Endodermal cell (in vitro differentiated cells): ENCODE measurements at regions not wholly inside any gene's neighbourhood (a gene's known extent, or its start where the extent isn't known, plus 50 kb on each side); places are given as distances from the start of the nearest gene placed in this dataset.

Experiments
- DNase-seq: peaks from one replicate; pipeline ENCODE4 v3.0.0-alpha.2; 2017
- H3K27ac ChIP-seq: 2 replicates; pipeline ENCODE4 v1.5.1; 2013; ENCODE audit warnings: mild to moderate bottlenecking, low read depth, low read length, moderate library complexity
- H3K27me3 ChIP-seq: 2 replicates; pipeline ENCODE4 v1.6.1; 2013; ENCODE audit warnings: mild to moderate bottlenecking, low read length, moderate library complexity; ENCODE audit not compliant: insufficient read depth, control insufficient read depth, poor library complexity, severe bottlenecking
- H3K36me3 ChIP-seq: 2 replicates; pipeline ENCODE4 v1.7.0; 2013; ENCODE audit warnings: mild to moderate bottlenecking, low read length, moderate library complexity; ENCODE audit not compliant: control insufficient read depth, insufficient read depth
- H3K4me1 ChIP-seq: one replicate; pipeline ENCODE4 v1.7.0; 2013; ENCODE audit warnings: low read length; ENCODE audit not compliant: control insufficient read depth, insufficient read depth
- H3K4me3 ChIP-seq: 2 replicates; pipeline ENCODE4 v1.5.1; 2013; ENCODE audit warnings: mild to moderate bottlenecking, low read length, moderate library complexity
- H3K9ac ChIP-seq: 2 replicates; pipeline ENCODE4 v1.6.1; 2013; ENCODE audit warnings: mild to moderate bottlenecking, low read length, moderate library complexity; ENCODE audit not compliant: poor library complexity, severe bottlenecking; ENCODE audit errors: extremely low read depth
- H3K9me3 ChIP-seq: 2 replicates; pipeline ENCODE4 v1.6.1; 2013; ENCODE audit warnings: mild to moderate bottlenecking, low read length, moderate library complexity; ENCODE audit not compliant: control insufficient read depth
- H3K27ac Mint-ChIP-seq: 2 replicates; pipeline ENCODE4 v1.8.0; 2020; ENCODE audit warnings: mixed read lengths
- H3K27me3 Mint-ChIP-seq: 2 replicates; pipeline ENCODE4 v1.8.0; 2021; ENCODE audit warnings: mild to moderate bottlenecking, mixed read lengths; ENCODE audit not compliant: insufficient read depth
- H3K36me3 Mint-ChIP-seq: 2 replicates; pipeline ENCODE4 v1.8.0; 2020; ENCODE audit warnings: low read depth, mixed read lengths
- H3K4me1 Mint-ChIP-seq: 2 replicates; pipeline ENCODE4 v1.8.0; 2020; ENCODE audit warnings: mixed read lengths
- H3K4me3 Mint-ChIP-seq: 2 replicates; pipeline ENCODE4 v1.8.0; 2020; ENCODE audit warnings: mild to moderate bottlenecking, moderate library complexity, mixed read lengths
- H3K9me3 Mint-ChIP-seq: 2 replicates; pipeline ENCODE4 v1.8.0; 2020; ENCODE audit warnings: mild to moderate bottlenecking, mixed read lengths
- CTCF ChIP-seq: fragments of 200-600 bp; sonication (generic); conservative IDR thresholded peaks from 2 replicates; pipeline ENCODE4 v1.5.0; 2021; ENCODE audit warnings: antibody characterized with exemption, mild to moderate bottlenecking
- WGBS, 2 experiments: methylation state at CpG; one replicate each; pipeline versions ENCODE4 v1.1.5 to v1.1.7; 2013; ENCODE audit warnings: missing lambda C conversion rate in 2 of 2, mixed read lengths in 1 of 2; ENCODE audit not compliant: insufficient coverage in 1 of 2, insufficient read length in 1 of 2; 5-methylcytosine and 5-hydroxymethylcytosine counted together

GRCh38 chr7:87001214-87001613 is 58.2 kb downstream of the ELAPOR2 start:
- H3K9ac ChIP-seq, result no peak overlapping the region
- no peak overlapping the region for H3K27ac Mint-ChIP-seq
- H3K9me3 Mint-ChIP-seq, result no peaks in the 10 kb centered on the region
- 94% methylated on average over 2 of the region's 2 CpGs; no CpG with 5 or more reads in 1 of the 2 experiments for WGBS, 2 experiments
- peaks cover 18% of the 10 kb centered on the region for H3K4me1 ChIP-seq
- H3K27me3 ChIP-seq, result no peaks in the 10 kb centered on the region
- no peaks in the 10 kb centered on the region for H3K36me3 Mint-ChIP-seq
- no peaks in the 10 kb centered on the region for H3K27me3 Mint-ChIP-seq
- TF ChIP-seq CTCF, result no peak
- H3K27ac ChIP-seq, result no peak overlapping the region
- no peaks in the 10 kb centered on the region for H3K36me3 ChIP-seq
- peaks cover 53% of the 10 kb centered on the region for H3K4me1 Mint-ChIP-seq
- no peak for DNase-seq
- H3K4me3 Mint-ChIP-seq, result no peak overlapping the region
- H3K4me3 ChIP-seq, result no peak overlapping the region
- H3K9me3 ChIP-seq, result no peaks in the 10 kb centered on the region

- no peaks in the 10 kb centered on the region for H3K9me3 Mint-ChIP-seq
- 67 to 92% methylated on average over 1 of the region's 1 CpG for WGBS, 2 experiments
- no peak overlapping the region for H3K27ac ChIP-seq
- H3K27ac Mint-ChIP-seq, result no peak overlapping the region
- H3K36me3 ChIP-seq, result no peaks in the 10 kb centered on the region
- no peaks in the 10 kb centered on the region for H3K9me3 ChIP-seq
- H3K27me3 Mint-ChIP-seq, result no peaks in the 10 kb centered on the region
- no peaks in the 10 kb centered on the region for H3K27me3 ChIP-seq
- H3K4me1 ChIP-seq, result peaks cover 18% of the 10 kb centered on the region
- H3K4me1 Mint-ChIP-seq, result peaks cover 58% of the 10 kb centered on the region
- DNase-seq, result no peak
- H3K4me3 ChIP-seq, result no peak overlapping the region
- H3K36me3 Mint-ChIP-seq, result no peaks in the 10 kb centered on the region
- H3K4me3 Mint-ChIP-seq, result no peak overlapping the region
- no peak for TF ChIP-seq CTCF
- H3K9ac ChIP-seq, result no peak overlapping the region
These were observed 59.1 kb downstream of the ELAPOR2 start for GRCh38 chr7:87000344-87000743.

DNA sequence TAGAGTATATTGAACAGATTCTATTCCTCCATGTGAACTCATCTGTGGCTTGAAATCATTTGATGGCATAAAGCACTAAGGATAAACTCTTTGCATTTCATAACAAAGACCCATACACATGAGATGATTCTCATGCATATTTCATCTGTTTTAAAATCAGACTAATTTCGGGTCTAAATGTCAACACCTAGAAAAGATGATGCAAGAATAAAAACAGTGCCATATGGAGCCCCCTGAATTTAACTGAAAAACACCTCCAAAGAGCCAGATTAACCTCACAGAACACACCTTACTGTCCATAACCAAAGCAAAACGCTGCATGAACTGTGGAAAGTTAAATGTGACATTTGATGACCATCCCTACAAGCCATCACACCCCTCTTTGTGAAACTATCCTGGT is 59.7 kb downstream of the ELAPOR2 start:
- Histone ChIP-seq H3K9ac (no peak overlapping the region), H3K9me3 (no peaks in the 10 kb centered on the region), H3K27me3 (no peaks in the 10 kb centered on the region), H3K4me1 (peaks cover 16% of the 10 kb centered on the region), H3K27ac (no peak overlapping the region), H3K36me3 (no peaks in the 10 kb centered on the region), H3K4me3 (no peak overlapping the region)
- Mint-ChIP-seq H3K27me3 (no peaks in the 10 kb centered on the region), H3K4me3 (no peak overlapping the region), H3K36me3 (no peaks in the 10 kb centered on the region), H3K4me1 (peaks cover 60% of the 10 kb centered on the region), H3K27ac (no peak overlapping the region), H3K9me3 (no peaks in the 10 kb centered on the region)
- TF ChIP-seq CTCF, result no peak
- 88 to 92% methylated on average over 2 of the region's 2 CpGs for WGBS, 2 experiments
- DNase-seq, result no peak
